ENCODE measurements at regions not wholly inside any gene's neighbourhood (a gene's known extent, or its start where the extent isn't known, plus 50 kb on each side); places are given as distances from the start of the nearest gene placed in this dataset.

DNA sequence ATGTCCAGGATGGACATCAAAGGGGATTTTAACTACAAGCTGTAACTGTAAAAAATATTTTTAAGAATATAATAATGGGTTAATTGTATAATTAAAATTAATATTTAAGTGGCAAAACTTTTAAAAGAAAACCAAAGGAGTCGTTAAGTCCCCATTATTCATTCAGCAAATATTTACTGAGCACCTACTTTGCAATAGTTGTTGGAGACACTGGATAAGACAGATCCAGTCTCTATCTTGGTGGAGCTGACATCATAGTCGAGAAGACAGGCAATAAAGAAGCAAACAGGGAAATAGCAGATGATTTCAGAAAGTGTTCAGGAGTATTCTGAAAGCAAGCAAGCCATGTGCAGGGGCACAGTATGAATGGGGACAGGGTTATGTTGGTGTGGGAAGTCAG lies 137.0 kb downstream of the CEBPB start:
- TF ChIP-seq, protein P1, sequence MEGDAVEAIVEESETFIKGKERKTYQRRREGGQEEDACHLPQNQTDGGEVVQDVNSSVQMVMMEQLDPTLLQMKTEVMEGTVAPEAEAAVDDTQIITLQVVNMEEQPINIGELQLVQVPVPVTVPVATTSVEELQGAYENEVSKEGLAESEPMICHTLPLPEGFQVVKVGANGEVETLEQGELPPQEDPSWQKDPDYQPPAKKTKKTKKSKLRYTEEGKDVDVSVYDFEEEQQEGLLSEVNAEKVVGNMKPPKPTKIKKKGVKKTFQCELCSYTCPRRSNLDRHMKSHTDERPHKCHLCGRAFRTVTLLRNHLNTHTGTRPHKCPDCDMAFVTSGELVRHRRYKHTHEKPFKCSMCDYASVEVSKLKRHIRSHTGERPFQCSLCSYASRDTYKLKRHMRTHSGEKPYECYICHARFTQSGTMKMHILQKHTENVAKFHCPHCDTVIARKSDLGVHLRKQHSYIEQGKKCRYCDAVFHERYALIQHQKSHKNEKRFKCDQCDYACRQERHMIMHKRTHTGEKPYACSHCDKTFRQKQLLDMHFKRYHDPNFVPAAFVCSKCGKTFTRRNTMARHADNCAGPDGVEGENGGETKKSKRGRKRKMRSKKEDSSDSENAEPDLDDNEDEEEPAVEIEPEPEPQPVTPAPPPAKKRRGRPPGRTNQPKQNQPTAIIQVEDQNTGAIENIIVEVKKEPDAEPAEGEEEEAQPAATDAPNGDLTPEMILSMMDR (IDR thresholded peaks at IDR 0.05) = no peak

- TF ChIP-seq, protein P1 (IDR thresholded peaks at IDR 0.05) = no peak
Measured at GRCh38 chr20:50328222-50328979, 137.8 kb downstream of the CEBPB start.

DNA sequence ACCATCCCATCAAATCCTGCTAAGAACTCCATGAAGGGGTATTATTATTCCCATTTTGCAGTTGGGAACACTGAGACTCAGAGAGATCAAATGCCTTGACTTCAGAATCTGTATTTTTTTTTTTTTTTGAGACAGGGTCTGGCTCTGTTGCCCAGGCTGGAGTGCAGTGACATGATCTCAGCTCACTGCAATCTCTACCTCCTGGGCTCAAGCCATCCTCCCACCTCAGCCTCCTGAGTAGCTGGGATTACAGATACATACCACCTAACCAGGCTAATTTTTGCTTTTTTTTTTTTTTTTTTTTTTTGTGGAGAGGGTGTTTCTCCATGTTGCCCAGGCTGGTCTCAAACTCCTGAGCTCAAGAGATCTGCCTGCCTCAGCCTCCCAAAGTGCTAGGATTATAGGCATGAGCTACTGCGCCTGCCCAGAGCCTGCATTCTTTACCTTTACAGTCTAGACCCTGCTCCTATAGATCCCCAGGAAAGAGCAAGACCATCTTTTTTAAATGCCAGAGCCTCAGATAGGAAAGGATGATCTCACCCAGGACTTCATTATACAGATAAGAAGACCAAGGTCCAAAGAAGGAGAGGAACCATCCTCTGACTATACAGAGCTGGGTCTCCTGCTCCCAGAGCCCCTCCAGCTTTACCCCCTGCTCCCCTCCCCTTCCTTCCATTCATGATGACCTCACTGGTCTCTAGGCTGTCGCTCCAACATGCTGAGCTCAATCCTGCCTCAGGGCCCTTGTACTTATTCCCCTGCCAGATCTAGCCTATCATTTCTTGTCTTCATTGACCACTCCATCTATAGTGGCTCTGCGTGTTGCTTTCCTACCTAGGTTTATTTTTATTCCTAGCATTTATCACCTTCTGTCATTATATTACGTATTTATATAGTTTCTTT lies 138.6 kb downstream of the CEBPB start:
- TF ChIP-seq, protein P1 (IDR thresholded peaks at IDR 0.05) = no peak

GRCh38 chr20:50329981-50330503 lies 139.4 kb downstream of the CEBPB start:
- TF ChIP-seq, protein P1 (IDR thresholded peaks at IDR 0.05) = no peak

- TF ChIP-seq, protein P1 (IDR thresholded peaks at IDR 0.05) = no peak
Measured at GRCh38 chr20:50330504-50331313, 140.1 kb downstream of the CEBPB start.

DNA sequence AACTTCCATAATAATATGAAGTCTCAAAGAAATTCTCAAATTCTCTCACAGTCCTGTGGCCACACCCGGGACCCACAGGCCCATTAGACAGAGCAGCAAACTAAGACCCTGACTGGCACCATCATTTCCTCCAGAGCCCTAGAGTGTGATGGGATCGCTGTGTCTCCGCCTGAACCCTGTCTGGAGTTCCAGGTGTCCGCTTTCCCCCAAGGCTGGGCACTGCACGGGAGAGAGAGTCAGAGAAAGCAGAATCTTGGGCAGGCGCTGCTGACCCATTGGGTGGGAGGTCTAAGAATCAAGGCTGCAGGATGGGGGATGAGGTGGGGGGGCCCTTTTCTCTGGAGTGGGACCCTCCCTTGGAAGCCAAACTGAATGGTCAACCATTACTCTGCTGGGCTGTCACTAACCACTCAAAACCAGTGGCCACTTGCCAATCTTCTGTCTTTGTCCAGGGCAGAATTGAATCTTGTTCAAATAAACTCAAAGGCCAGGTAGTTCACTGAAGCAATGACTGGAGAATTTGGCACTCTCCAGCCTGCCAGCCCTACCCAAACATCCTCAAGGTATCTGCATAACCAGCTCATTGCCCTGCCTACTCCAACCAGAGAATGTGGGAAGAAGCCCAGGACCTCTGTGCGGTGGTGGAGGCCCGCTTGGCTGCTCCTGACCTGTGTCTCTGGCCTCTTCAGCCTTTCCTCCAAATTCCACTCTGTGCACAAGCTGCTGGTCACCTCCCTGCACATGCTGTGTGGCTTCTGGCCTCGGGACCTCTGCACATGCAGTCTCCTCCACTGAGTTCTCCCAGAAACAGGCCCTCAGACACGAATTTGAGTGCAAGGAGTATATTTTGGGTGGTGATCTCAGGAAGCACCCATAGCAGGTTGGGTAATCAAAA lies 141.1 kb downstream of the CEBPB start:
- TF ChIP-seq, protein P1 (IDR thresholded peaks at IDR 0.05) = no peak

All from LNCAP (cell line).